Rectal smooth muscle tissue (tissue), 1 donor: ENCODE measurements at regions not wholly inside any gene's neighbourhood (a gene's known extent, or its start where the extent isn't known, plus 50 kb on each side); places are given as distances from the start of the nearest gene placed in this dataset.
"Not testable (repeated sequence)": the region's sequence is repeated elsewhere in the genome, so short reads cannot be mapped to it uniquely, and the experiment has no call there.

ENCODE experiments used
- H3K27ac ChIP-seq: one replicate; pipeline ENCODE4 v1.7.0; 2013; ENCODE audit warnings: low read depth, low read length, inconsistent platforms
- H3K27me3 ChIP-seq: one replicate; pipeline ENCODE4 v1.7.0; 2013; ENCODE audit warnings: low read length; ENCODE audit not compliant: control insufficient read depth, insufficient read depth
- H3K36me3 ChIP-seq: one replicate; pipeline ENCODE4 v1.7.0; 2013; ENCODE audit warnings: low read length; ENCODE audit not compliant: control insufficient read depth, insufficient read depth
- H3K4me1 ChIP-seq: one replicate; pipeline ENCODE4 v1.7.0; 2013; ENCODE audit warnings: low read length; ENCODE audit not compliant: control insufficient read depth, insufficient read depth
- H3K4me3 ChIP-seq: one replicate; pipeline ENCODE4 v1.7.0; 2013; ENCODE audit warnings: low read length
- H3K9ac ChIP-seq: one replicate; pipeline ENCODE4 v1.7.0; 2013; ENCODE audit warnings: low read length

DNA sequence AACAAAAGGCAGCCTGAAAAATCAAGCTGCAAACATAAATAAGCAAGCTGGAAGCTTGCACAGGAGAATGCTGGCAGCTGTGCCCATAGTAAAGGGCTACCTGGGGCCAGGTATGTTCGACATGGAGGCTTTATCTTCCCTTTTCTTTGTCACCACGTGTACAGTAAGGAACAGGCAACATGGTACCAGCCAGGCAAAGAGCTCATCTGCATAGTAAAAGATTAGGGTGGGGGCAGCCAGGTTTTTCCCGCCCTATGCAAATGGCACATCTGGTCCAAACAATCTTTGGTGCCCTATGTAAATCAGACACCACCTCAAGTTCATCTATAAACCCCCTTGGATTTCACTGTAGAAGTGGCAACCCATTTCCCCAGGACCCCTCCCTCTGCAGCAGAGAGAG, 625.1 kb downstream of the TYW1 start:
- Histone ChIP-seq H3K27me3 (no peaks in the 10 kb centered on the region), H3K9ac (no peak overlapping the region), H3K36me3 (no peaks in the 10 kb centered on the region), H3K27ac (no peak overlapping the region), H3K4me3 (no peak overlapping the region), H3K4me1 (no peaks in the 10 kb centered on the region)

GRCh38 chr7:67625257-67625737, 628.7 kb downstream of the TYW1 start:
- Histone ChIP-seq H3K4me1 (no peaks in the 10 kb centered on the region), H3K4me3 (peak overlapping the region; percentile 5), H3K36me3 (no peaks in the 10 kb centered on the region), H3K27me3 (no peaks in the 10 kb centered on the region), H3K9ac (no peak overlapping the region), H3K27ac (no peak overlapping the region)

DNA sequence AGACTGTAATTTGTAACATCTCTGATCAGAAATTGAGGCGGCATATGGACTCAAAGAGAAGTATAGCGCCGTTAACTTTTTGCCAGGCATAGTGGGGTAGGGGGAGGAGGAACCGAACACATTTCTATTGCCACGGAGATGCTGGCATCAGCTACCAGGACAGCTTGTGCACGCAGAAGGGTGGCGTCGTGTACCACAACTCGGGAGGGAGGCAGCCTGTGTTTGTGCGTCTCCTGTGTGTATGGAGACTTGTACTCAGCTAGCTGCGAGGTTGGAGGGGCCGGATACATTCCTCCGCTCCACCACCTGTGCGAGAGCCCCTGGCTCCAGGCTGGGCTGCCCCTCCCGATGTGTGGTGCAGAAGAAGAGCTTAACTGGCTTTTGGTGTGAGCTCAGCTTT, 634.8 kb downstream of the TYW1 start:
- Histone ChIP-seq H3K27me3 (no peaks in the 10 kb centered on the region), H3K27ac (no peak overlapping the region), H3K36me3 (no peaks in the 10 kb centered on the region), H3K4me1 (no peaks in the 10 kb centered on the region), H3K4me3 (no peak overlapping the region), H3K9ac (no peak overlapping the region)

- no peak overlapping the region for H3K9ac ChIP-seq
- no peak overlapping the region for H3K4me3 ChIP-seq
- no peaks in the 10 kb centered on the region for H3K27me3 ChIP-seq
- no peak overlapping the region for H3K27ac ChIP-seq
- no peaks in the 10 kb centered on the region for H3K36me3 ChIP-seq
- no peaks in the 10 kb centered on the region for H3K4me1 ChIP-seq
Measured at GRCh38 chr7:67635271-67635670, 638.6 kb downstream of the TYW1 start.

DNA sequence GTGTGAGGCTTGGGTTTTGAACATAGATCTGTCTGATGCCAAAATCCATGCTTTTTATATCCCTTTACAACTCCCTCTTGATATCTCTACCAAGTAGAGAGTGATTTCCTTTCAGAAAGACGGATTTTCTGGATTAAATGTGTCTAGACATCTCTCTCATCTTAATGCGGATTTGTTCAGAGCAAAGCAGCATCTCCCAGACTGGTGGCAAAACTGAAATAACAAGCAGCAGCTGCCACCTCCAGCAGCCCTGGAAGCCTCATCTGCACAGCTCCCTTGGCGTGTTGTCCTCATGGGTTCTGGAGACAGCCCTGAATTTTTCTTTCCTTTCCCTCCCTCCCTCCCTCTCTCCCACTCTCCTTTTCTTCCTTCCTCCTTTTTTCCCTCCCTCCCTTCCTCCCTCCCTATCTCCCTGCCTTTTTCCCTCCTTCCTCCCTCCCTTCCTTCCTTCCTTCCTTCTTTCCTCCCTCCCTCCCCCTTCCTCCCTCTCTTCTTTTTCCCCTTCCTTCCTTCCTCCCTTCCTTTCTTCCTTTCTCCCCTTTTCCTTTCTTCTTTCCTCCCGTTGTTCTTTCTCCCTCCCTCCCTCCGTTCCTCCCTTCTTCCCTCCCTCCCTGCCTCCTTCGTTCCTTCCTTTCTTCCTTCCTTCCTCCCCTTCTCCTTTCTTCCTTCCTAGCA, 639.9 kb downstream of the TYW1 start:
- Histone ChIP-seq H3K27ac (no peak overlapping the region), H3K4me1 (no peaks in the 10 kb centered on the region), H3K9ac (no peak overlapping the region), H3K36me3 (no peaks in the 10 kb centered on the region), H3K4me3 (no peak overlapping the region), H3K27me3 (no peaks in the 10 kb centered on the region)

- H3K27me3 ChIP-seq: no peaks in the 10 kb centered on the region
- H3K36me3 ChIP-seq: no peaks in the 10 kb centered on the region
Measured at GRCh38 chr7:67637023-67637358, 640.4 kb downstream of the TYW1 start.

GRCh38 chr7:67642542-67642941, 645.9 kb downstream of the TYW1 start:
- not testable (repeated sequence) for H3K27me3 ChIP-seq, H3K9ac ChIP-seq, H3K27ac ChIP-seq, H3K4me1 ChIP-seq, H3K36me3 ChIP-seq, H3K4me3 ChIP-seq

More at GRCh38 chr7:67637023-67637358, 640.4 kb downstream of the TYW1 start:
- H3K9ac ChIP-seq: no peak overlapping the region
- no peaks in the 10 kb centered on the region for H3K4me1 ChIP-seq
- no peak overlapping the region for H3K27ac ChIP-seq
- H3K4me3 ChIP-seq: no peak overlapping the region

- H3K27me3 ChIP-seq: no peaks in the 10 kb centered on the region
- H3K4me1 ChIP-seq: no peaks in the 10 kb centered on the region
- H3K36me3 ChIP-seq: no peaks in the 10 kb centered on the region
- H3K27ac ChIP-seq: no peak overlapping the region
- no peak overlapping the region for H3K4me3 ChIP-seq
- no peak overlapping the region for H3K9ac ChIP-seq
Measured at GRCh38 chr7:67644151-67644550, 647.5 kb downstream of the TYW1 start.

GRCh38 chr7:67652937-67653336, 656.3 kb downstream of the TYW1 start:
- Histone ChIP-seq H3K27me3 (no peaks in the 10 kb centered on the region), H3K4me1 (no peaks in the 10 kb centered on the region), H3K36me3 (no peaks in the 10 kb centered on the region), H3K9ac (no peak overlapping the region), H3K27ac (no peak overlapping the region), H3K4me3 (no peak overlapping the region)

DNA sequence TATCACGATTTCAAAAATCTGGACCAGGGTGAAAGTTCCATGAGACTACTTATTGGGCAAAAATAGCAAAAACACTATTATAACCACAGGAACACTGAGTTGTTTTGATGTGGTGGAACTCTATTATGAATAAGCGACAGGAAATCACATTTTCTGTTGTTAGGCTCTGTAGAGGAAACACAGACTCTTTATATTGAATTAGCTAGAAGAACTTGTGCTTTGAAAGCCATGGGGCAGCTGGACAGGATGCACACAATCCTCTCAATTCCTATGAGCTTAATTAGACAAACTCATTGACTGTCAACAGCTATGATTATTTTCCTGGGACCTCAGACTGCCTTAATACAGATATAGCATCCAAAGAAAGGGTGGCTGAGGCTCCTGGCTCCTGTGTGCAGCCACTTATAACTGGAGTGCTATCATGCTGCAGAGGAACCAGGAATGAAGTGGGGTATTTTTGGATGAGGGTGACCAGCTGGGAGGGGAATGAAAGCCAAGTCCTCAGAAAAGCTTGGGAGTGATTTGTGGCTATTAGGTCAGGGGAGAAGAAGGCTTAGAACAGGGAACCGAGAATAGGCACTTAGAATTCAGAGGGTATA, 657.3 kb downstream of the TYW1 start:
- H3K4me3 ChIP-seq: no peak overlapping the region
- H3K4me1 ChIP-seq: no peaks in the 10 kb centered on the region
- no peaks in the 10 kb centered on the region for H3K27me3 ChIP-seq
- no peaks in the 10 kb centered on the region for H3K36me3 ChIP-seq
- no peak overlapping the region for H3K27ac ChIP-seq
- no peak overlapping the region for H3K9ac ChIP-seq

GRCh38 chr7:67654642-67655041, 658.0 kb downstream of the TYW1 start:
- Histone ChIP-seq H3K27me3 (no peaks in the 10 kb centered on the region), H3K36me3 (no peaks in the 10 kb centered on the region), H3K4me3 (no peak overlapping the region), H3K9ac (no peak overlapping the region), H3K4me1 (no peaks in the 10 kb centered on the region), H3K27ac (no peak overlapping the region)

DNA sequence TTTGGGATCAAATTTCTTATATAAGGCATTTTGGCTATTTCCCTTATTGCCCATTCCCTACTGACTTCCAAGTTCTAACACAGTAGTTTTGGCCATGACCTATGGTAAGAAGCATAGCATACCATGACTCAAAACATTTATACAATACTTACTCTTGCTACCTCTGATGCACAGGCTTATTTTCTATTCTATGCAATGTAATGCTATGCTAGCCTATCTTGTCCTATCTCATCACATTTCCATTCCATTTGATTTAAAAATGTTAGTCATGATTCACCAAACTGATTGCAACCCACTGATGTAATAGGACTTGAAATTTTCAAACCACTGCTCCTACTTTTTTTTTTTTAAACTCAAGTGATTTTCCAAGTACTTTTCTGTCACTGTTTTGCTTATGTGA, 658.5 kb downstream of the TYW1 start:
- no peaks in the 10 kb centered on the region for H3K36me3 ChIP-seq
- no peaks in the 10 kb centered on the region for H3K27me3 ChIP-seq
- H3K4me3 ChIP-seq: no peak overlapping the region
- no peak overlapping the region for H3K9ac ChIP-seq
- H3K27ac ChIP-seq: no peak overlapping the region
- no peaks in the 10 kb centered on the region for H3K4me1 ChIP-seq

DNA sequence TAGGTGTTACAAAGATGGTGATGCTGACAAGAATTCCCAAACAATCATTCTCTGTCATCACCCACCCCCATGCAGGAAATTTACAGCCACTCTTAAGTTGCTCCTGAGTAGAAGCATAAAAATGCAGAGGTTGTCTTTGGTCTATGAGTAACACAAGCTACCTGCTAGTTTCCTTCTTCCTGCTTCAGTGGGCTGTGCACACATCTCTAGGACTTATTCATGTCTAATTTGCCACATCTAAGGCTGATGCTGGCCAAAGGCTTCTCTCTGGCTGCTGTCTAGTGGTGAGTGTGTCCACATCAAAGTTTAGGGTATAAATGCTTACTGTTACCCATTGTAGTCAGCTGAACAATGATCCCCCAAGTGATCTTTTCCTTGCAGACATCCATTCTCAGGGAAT, 662.5 kb downstream of the TYW1 start:
- Histone ChIP-seq H3K4me3 (no peak overlapping the region), H3K9ac (no peak overlapping the region), H3K4me1 (no peaks in the 10 kb centered on the region), H3K36me3 (no peaks in the 10 kb centered on the region), H3K27ac (no peak overlapping the region), H3K27me3 (no peaks in the 10 kb centered on the region)
